ENCODE measurements at regions not wholly inside any gene's neighbourhood (a gene's known extent, or its start where the extent isn't known, plus 50 kb on each side); places are given as distances from the start of the nearest gene placed in this dataset.
"Not testable (repeated sequence)": the region's sequence is repeated elsewhere in the genome, so short reads cannot be mapped to it uniquely, and the experiment has no call there.

DNA sequence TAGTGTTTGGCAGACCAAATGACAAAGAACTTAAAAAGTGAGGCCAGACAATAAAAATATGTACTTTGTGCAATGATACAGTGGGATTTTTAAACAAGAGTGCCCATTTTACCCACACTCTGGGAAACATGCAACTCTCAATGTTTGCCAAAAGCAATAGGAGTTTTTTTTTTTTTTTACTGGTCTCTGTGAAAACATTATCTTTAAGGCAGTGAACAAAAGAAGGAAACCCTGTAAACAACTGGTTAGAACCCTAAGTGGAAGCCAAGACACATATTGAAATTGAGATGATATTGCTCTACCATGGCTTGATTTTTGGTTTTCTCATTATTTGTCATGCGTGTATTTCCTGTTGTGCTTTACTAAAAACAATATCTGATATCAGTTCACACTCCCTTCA is 67.2 kb upstream of the PPP3CA start:
- CTCF ChIA-PET = no interaction called here
- Mint-ChIP-seq H3K4me3 (no peak overlapping the region), H3K27me3 (peaks cover 3 to 9% of the 10 kb centered on the region in 2 donors), H3K4me1 (peaks cover 48 to 58% (median 54%) of the 10 kb centered on the region in 3 donors), H3K36me3 (no peaks in the 10 kb centered on the region), H3K9me3 (peaks cover 0 to under 1% (median 0%) of the 10 kb centered on the region in 5 donors), H3K27ac (no peak overlapping the region)
- POLR2A ChIA-PET = no interaction called here
- no peak overlapping the region for H3K4me3 ChIP-seq (ENCODE audit: low read length)
- no peaks in the 10 kb centered on the region for H3K36me3 ChIP-seq (ENCODE audit: insufficient read depth, low read length)
- DNase-seq = no peak
- H3K9me3 ChIP-seq (ENCODE audit: low read length) = no peaks in the 10 kb centered on the region
- H3K27me3 ChIP-seq (ENCODE audit: insufficient read depth, low read length, poor library complexity, severe bottlenecking) = no peaks in the 10 kb centered on the region
- H3K4me1 ChIP-seq (ENCODE audit: insufficient read depth, low read length) = peaks cover 29% of the 10 kb centered on the region
- H3K27ac ChIP-seq (ENCODE audit: low read depth, low read length) = no peak overlapping the region

DNA sequence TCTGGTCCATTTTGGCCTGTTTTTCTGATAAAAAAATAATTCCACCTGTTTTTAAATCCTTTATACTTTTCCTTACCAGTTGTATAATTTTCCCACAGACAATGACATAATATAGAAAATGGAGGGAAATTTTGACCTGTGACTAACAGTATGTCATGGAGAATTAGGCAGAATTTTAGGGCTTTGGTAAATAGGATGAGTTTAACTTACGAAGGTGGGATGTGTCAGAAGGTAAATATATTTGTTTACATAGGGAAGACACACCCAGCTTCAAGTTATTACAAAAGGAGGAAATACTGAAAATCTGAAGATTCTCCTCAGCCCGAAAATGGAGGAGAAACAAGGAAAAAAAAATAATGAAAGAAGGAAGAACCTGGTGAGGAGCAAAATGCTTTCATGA is 64.6 kb upstream of the PPP3CA start:
- Histone ChIP-seq H3K27me3 (ENCODE audit: insufficient read depth, low read length, poor library complexity, severe bottlenecking) (no peaks in the 10 kb centered on the region), H3K9me3 (ENCODE audit: low read length) (no peaks in the 10 kb centered on the region), H3K4me1 (ENCODE audit: insufficient read depth, low read length) (peaks cover 5% of the 10 kb centered on the region), H3K27ac (ENCODE audit: low read depth, low read length) (no peak overlapping the region), H3K4me3 (ENCODE audit: low read length) (no peak overlapping the region), H3K36me3 (ENCODE audit: insufficient read depth, low read length) (no peaks in the 10 kb centered on the region)
- peaks cover 0 to 2% (median 0%) of the 10 kb centered on the region in 3 donors for H3K36me3 Mint-ChIP-seq
- POLR2A ChIA-PET = no interaction called here
- H3K4me1 Mint-ChIP-seq = peaks cover 25 to 32% (median 28%) of the 10 kb centered on the region in 3 donors
- peaks cover 2 to 3% of the 10 kb centered on the region in 2 donors for H3K27me3 Mint-ChIP-seq
- H3K9me3 Mint-ChIP-seq = peaks cover 0 to 3% (median 0%) of the 10 kb centered on the region in 5 donors
- peak overlapping the region in 4 of 7 donors; percentile 2 to 83 (median 76) for H3K4me3 Mint-ChIP-seq
- peak overlapping the region in 2 of 8 donors; percentile 32 to 80 for H3K27ac Mint-ChIP-seq
- CTCF ChIA-PET = no interaction called here
- no peak for DNase-seq

DNA sequence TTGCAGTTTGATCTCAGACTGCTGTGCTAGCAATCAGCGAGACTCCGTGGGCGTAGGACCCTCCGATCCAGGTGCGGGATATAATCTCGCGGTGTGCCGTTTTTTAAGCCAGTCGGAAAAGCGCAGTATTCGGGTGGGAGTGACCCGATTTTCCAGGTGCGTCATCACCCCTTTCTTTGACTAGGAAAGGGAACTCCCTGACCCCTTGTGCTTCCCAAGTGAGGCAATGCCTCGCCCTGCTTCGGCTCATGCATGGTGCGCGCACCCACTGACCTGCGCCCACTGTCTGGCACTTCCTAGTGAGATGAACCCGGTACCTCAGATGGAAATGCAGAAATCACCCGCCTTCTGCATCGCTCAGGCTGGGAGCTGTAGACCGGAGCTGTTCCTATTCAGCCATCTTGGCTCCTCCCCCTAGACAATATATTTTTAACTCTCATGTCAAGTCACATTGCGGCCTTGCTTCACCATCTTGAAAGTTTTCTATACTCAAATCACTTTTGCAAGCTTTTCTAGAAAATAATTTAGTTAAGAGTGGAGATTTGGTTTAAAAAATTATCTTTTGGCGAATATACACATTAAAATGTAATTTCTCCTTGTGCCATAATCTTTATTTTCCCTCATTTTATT is 64.1 kb upstream of the PPP3CA start:
- H3K27me3 Mint-ChIP-seq; H3K27ac ChIP-seq (ENCODE audit: low read depth, low read length); H3K36me3 ChIP-seq (ENCODE audit: insufficient read depth, low read length); H3K9me3 Mint-ChIP-seq; H3K9me3 ChIP-seq (ENCODE audit: low read length); H3K4me1 ChIP-seq (ENCODE audit: insufficient read depth, low read length); POLR2A ChIA-PET; H3K4me3 ChIP-seq (ENCODE audit: low read length); H3K36me3 Mint-ChIP-seq; CTCF ChIA-PET; H3K27me3 ChIP-seq (ENCODE audit: insufficient read depth, low read length, poor library complexity, severe bottlenecking): not testable (repeated sequence)
- peak overlapping the region; percentile 41 to 83 (median 79) for H3K4me3 Mint-ChIP-seq
- peaks cover 22 to 29% (median 26%) of the 10 kb centered on the region in 3 donors for H3K4me1 Mint-ChIP-seq
- H3K27ac Mint-ChIP-seq = peak overlapping the region in 6 of 8 donors; percentile 57 to 91 (median 82)
- DNase-seq = peak in 2 of 5 donors; percentile 11 to 29

DNA sequence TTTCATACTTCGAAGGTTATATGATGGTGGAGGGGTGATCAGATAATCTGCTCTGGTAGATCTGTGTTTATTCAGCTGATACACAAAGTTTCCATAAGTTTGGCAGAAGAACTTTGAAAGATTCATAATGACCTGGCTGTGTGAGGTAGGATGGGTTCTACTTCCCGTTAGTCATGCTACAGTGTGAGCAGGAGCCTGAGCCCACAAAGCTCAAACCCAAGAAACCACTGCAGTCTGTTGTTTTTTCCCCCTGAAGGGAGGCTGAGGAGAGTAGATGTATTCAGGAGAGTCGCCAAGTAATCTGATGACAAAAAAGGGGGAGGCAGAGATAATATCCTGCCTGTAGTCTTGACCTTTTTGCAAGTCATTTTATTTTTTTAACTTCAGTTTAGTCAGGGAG is 52.8 kb upstream of the PPP3CA start:
- ChIA-PET CTCF (no interaction called here), POLR2A (no interaction called here)
- no peaks in the 10 kb centered on the region for H3K36me3 ChIP-seq (ENCODE audit: insufficient read depth, low read length)
- H3K27me3 Mint-ChIP-seq = no peaks in the 10 kb centered on the region
- H3K4me3 ChIP-seq (ENCODE audit: low read length) = no peak overlapping the region
- peaks cover 5% of the 10 kb centered on the region in 3 donors for H3K4me1 Mint-ChIP-seq
- no peaks in the 10 kb centered on the region for H3K9me3 ChIP-seq (ENCODE audit: low read length)
- H3K27me3 ChIP-seq (ENCODE audit: insufficient read depth, low read length, poor library complexity, severe bottlenecking) = no peaks in the 10 kb centered on the region
- no peaks in the 10 kb centered on the region for H3K4me1 ChIP-seq (ENCODE audit: insufficient read depth, low read length)
- no peak overlapping the region for H3K4me3 Mint-ChIP-seq
- H3K27ac Mint-ChIP-seq = peak overlapping the region in 2 of 8 donors; percentile 36 to 73
- no peak for DNase-seq
- H3K27ac ChIP-seq (ENCODE audit: low read depth, low read length) = no peak overlapping the region
- H3K36me3 Mint-ChIP-seq = no peaks in the 10 kb centered on the region
- peaks cover 0 to 2% (median 0%) of the 10 kb centered on the region in 5 donors for H3K9me3 Mint-ChIP-seq

DNA sequence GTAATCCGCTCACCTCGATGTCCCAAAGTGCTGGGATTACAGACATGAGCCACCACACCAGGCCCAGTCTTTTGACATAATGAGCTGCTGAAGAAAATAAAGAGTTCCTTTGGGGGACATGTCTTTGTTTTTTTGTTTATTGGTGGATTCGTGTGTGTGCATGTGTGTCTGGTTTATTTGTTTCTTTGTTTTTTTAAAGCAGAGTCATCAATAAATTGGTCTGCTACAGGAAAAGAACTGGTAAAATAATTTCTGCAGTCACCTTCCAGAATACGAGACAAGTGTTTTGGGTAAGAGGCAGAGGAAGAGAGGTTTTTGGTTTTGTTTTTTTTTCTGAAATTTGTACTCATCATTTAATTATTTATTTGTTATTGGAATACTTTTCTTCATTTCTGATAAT is 51.5 kb upstream of the PPP3CA start:
- no peak overlapping the region for H3K27ac ChIP-seq (ENCODE audit: low read depth, low read length)
- no peak overlapping the region for H3K4me3 ChIP-seq (ENCODE audit: low read length)
- H3K9me3 ChIP-seq (ENCODE audit: low read length) = no peaks in the 10 kb centered on the region
- no peaks in the 10 kb centered on the region for H3K27me3 ChIP-seq (ENCODE audit: insufficient read depth, low read length, poor library complexity, severe bottlenecking)
- H3K9me3 Mint-ChIP-seq = no peaks in the 10 kb centered on the region
- CTCF ChIA-PET = no interaction called here
- no peaks in the 10 kb centered on the region for H3K36me3 ChIP-seq (ENCODE audit: insufficient read depth, low read length)
- no peaks in the 10 kb centered on the region for H3K27me3 Mint-ChIP-seq
- H3K36me3 Mint-ChIP-seq = no peaks in the 10 kb centered on the region
- no peak for DNase-seq
- POLR2A ChIA-PET = no interaction called here
- no peak overlapping the region for H3K4me3 Mint-ChIP-seq
- H3K4me1 ChIP-seq (ENCODE audit: insufficient read depth, low read length) = no peaks in the 10 kb centered on the region
- H3K4me1 Mint-ChIP-seq = peaks cover 5% of the 10 kb centered on the region in 3 donors
- H3K27ac Mint-ChIP-seq = no peak overlapping the region
